ENCODE measurements at regions not wholly inside any gene's neighbourhood (a gene's known extent, or its start where the extent isn't known, plus 50 kb on each side); places are given as distances from the start of the nearest gene placed in this dataset.

GRCh38 chr1:200233393-200233792 lies 176.4 kb downstream of the ZNF281 start:
- Histone ChIP-seq H2AFZ (ENCODE audit: low read depth, low read length) (no peak overlapping the region), H3F3A (ENCODE audit: insufficient read depth, low read length, poor library complexity, severe bottlenecking) (no peaks in the 10 kb centered on the region), H3K9me2 (ENCODE audit: insufficient read depth, low read length) (no peaks in the 10 kb centered on the region), H3K9me3 (ENCODE audit: low read length) (no peaks in the 10 kb centered on the region), H3K4me2 (ENCODE audit: low read length) (no peak overlapping the region), H4K20me1 (ENCODE audit: insufficient read depth) (no peaks in the 10 kb centered on the region), H3K79me2 (replicated peaks; ENCODE audit: insufficient read depth, low read length) (no peaks in the 10 kb centered on the region), H3K27me3 (ENCODE audit: insufficient read depth, low read depth, low read length) (no peaks in the 10 kb centered on the region), H3K9ac (ENCODE audit: low read length) (no peak overlapping the region), H3K36me3 (ENCODE audit: insufficient read depth, low read length) (no peaks in the 10 kb centered on the region), H3K27ac (ENCODE audit: low read length) (no peak overlapping the region), H3K4me3 (ENCODE audit: low read length) (no peak overlapping the region)
- TF ChIP-seq TAF1 (IDR thresholded peaks at IDR 0.05; ENCODE audit: low read depth), result no peak
- TF ChIP-seq EP300 (conservative IDR thresholded peaks at IDR 0.05; ENCODE audit: poor library complexity, severe bottlenecking), result no peak
- no peak for TF ChIP-seq EZH2 (IDR thresholded peaks at IDR 0.05; ENCODE audit: borderline replicate concordance, insufficient read depth, low read length, poor library complexity, severe bottlenecking)
- no peak for TF ChIP-seq RAD21 (conservative IDR thresholded peaks at IDR 0.05)
- TF ChIP-seq POLR2AphosphoS5 (IDR thresholded peaks at IDR 0.05), result no peak
- no peak for TF ChIP-seq MXI1 (conservative IDR thresholded peaks at IDR 0.05; ENCODE audit: poor library complexity, severe bottlenecking)
- TF ChIP-seq REST (IDR thresholded peaks at IDR 0.05; ENCODE audit: borderline replicate concordance), result no peak
- no peak for TF ChIP-seq CTCF (IDR thresholded peaks at IDR 0.05; ENCODE audit: poor library complexity, severe bottlenecking)
- no peak for TF ChIP-seq SMC3 (conservative IDR thresholded peaks at IDR 0.05; ENCODE audit: poor library complexity)

- Histone ChIP-seq H3K36me3 (ENCODE audit: insufficient read depth, low read length) (no peaks in the 10 kb centered on the region), H4K20me1 (ENCODE audit: insufficient read depth) (no peaks in the 10 kb centered on the region), H3K79me2 (replicated peaks; ENCODE audit: insufficient read depth, low read length) (no peaks in the 10 kb centered on the region), H3K9me3 (ENCODE audit: low read length) (no peaks in the 10 kb centered on the region), H3K4me3 (ENCODE audit: low read length) (no peak overlapping the region), H3F3A (ENCODE audit: insufficient read depth, low read length, poor library complexity, severe bottlenecking) (no peaks in the 10 kb centered on the region), H3K9ac (ENCODE audit: low read length) (no peak overlapping the region), H2AFZ (ENCODE audit: low read depth, low read length) (no peak overlapping the region), H3K27ac (ENCODE audit: low read length) (no peak overlapping the region), H3K27me3 (ENCODE audit: insufficient read depth, low read depth, low read length) (no peaks in the 10 kb centered on the region), H3K9me2 (ENCODE audit: insufficient read depth, low read length) (no peaks in the 10 kb centered on the region), H3K4me2 (ENCODE audit: low read length) (no peak overlapping the region)
- TF ChIP-seq EZH2 (IDR thresholded peaks at IDR 0.05; ENCODE audit: borderline replicate concordance, insufficient read depth, low read length, poor library complexity, severe bottlenecking) (no peak), POLR2AphosphoS5 (IDR thresholded peaks at IDR 0.05) (no peak), CTCF (IDR thresholded peaks at IDR 0.05; ENCODE audit: poor library complexity, severe bottlenecking) (no peak), EP300 (conservative IDR thresholded peaks at IDR 0.05; ENCODE audit: poor library complexity, severe bottlenecking) (no peak), RAD21 (conservative IDR thresholded peaks at IDR 0.05) (no peak), TAF1 (IDR thresholded peaks at IDR 0.05; ENCODE audit: low read depth) (no peak), MXI1 (conservative IDR thresholded peaks at IDR 0.05; ENCODE audit: poor library complexity, severe bottlenecking) (no peak), SMC3 (conservative IDR thresholded peaks at IDR 0.05; ENCODE audit: poor library complexity) (no peak), REST (IDR thresholded peaks at IDR 0.05; ENCODE audit: borderline replicate concordance) (no peak)
These were observed 178.0 kb downstream of the ZNF281 start for GRCh38 chr1:200231787-200232231.

Measured in neural cell (in vitro differentiated cells).